IPS-NIHi7 (cell line): ENCODE measurements at regions not wholly inside any gene's neighbourhood (a gene's known extent, or its start where the extent isn't known, plus 50 kb on each side); places are given as distances from the start of the nearest gene placed in this dataset.

Experiments
- DNase-seq: peaks from one replicate; pipeline ENCODE4 v3.0.0; 2012; ENCODE audit warnings: mixed read lengths; ENCODE audit errors: extremely low spot score

- DNase-seq: no peak
These were observed 138.4 kb upstream of the DSCAM start for GRCh38 chr21:40985370-40985769.

GRCh38 chr21:40990366-40990765 is 143.4 kb upstream of the DSCAM start:
- no peak for DNase-seq

- DNase-seq: no peak
These were observed 150.9 kb upstream of the DSCAM start for GRCh38 chr21:40997831-40998230.

- DNase-seq: no peak
These were observed 153.9 kb upstream of the DSCAM start for GRCh38 chr21:41000838-41001237.

GRCh38 chr21:41006636-41007035 is 159.7 kb upstream of the DSCAM start:
- no peak for DNase-seq

- no peak for DNase-seq
These were observed 159.6 kb upstream of the BACE2 start for GRCh38 chr21:41008351-41008750.

GRCh38 chr21:41008974-41009373 is 159.0 kb upstream of the BACE2 start:
- DNase-seq: no peak

- DNase-seq: no peak
These were observed 158.4 kb upstream of the BACE2 start for GRCh38 chr21:41009398-41010100.

GRCh38 chr21:41010101-41010435 is 157.9 kb upstream of the BACE2 start:
- no peak for DNase-seq

GRCh38 chr21:41011098-41011731 is 156.7 kb upstream of the BACE2 start:
- DNase-seq: no peak

GRCh38 chr21:41011951-41012366 is 156.0 kb upstream of the BACE2 start:
- no peak for DNase-seq

- DNase-seq: no peak
These were observed 155.5 kb upstream of the BACE2 start for GRCh38 chr21:41012425-41012824.

GRCh38 chr21:41016472-41016871 is 151.5 kb upstream of the BACE2 start:
- no peak for DNase-seq

- no peak for DNase-seq
These were observed 149.5 kb upstream of the BACE2 start for GRCh38 chr21:41018431-41018830.

GRCh38 chr21:41023936-41024335 is 144.0 kb upstream of the BACE2 start:
- no peak for DNase-seq

GRCh38 chr21:41024341-41024740 is 143.6 kb upstream of the BACE2 start:
- no peak for DNase-seq

GRCh38 chr21:41024746-41025254 is 143.2 kb upstream of the BACE2 start:
- DNase-seq: no peak

- no peak for DNase-seq
These were observed 138.4 kb upstream of the BACE2 start for GRCh38 chr21:41029571-41029970.

- DNase-seq: no peak
These were observed 136.2 kb upstream of the BACE2 start for GRCh38 chr21:41031701-41032220.

- DNase-seq: no peak
These were observed 135.4 kb upstream of the BACE2 start for GRCh38 chr21:41032541-41032940.

- no peak for DNase-seq
These were observed 130.7 kb upstream of the BACE2 start for GRCh38 chr21:41037212-41037611.

GRCh38 chr21:41037936-41038335 is 130.0 kb upstream of the BACE2 start:
- DNase-seq: no peak

- DNase-seq: no peak
These were observed 124.9 kb upstream of the BACE2 start for GRCh38 chr21:41043014-41043413.
